ENCODE measurements at regions not wholly inside any gene's neighbourhood (a gene's known extent, or its start where the extent isn't known, plus 50 kb on each side); places are given as distances from the start of the nearest gene placed in this dataset.

DNA sequence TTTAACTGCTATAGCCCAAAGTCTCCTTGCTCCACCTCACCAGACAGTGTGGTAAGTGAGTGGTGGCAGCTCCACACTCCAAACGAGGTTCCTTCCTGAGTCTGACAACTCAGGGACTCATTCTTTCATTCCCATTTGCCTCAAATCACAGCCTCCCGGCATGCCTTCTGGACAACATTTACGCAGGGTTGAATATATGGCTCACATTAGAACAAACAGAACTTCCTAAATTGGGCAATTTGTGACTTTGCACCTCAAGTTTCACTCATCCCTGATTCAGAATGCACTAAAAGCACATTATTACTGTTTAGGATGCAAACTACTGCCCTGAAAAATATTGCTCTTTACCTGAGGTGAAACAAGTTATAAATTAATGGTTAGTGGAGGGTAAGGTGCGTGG, 224.6 kb upstream of the PPARGC1A start:
- 95% methylated on average over 4 of the region's 4 CpGs; no CpG with 5 or more reads in 1 of the 2 experiments for WGBS, 2 experiments (ENCODE audit: extremely low coverage in 1 of 2, insufficient coverage in 1 of 2, insufficient read length in 1 of 2, insufficient replicate concordance in 2 of 2, low coverage in 1 of 2, low lambda C conversion rate in 2 of 2, missing lambda C conversion rate in 1 of 2)
- H3K23ac ChIP-seq (ENCODE audit: insufficient read length), result no peak overlapping the region
- no peak for FAIRE-seq
- no peak for TF ChIP-seq MAFK (IDR thresholded peaks at IDR 0.05; ENCODE audit: low read depth, low read length)
- TF ChIP-seq, protein P1, sequence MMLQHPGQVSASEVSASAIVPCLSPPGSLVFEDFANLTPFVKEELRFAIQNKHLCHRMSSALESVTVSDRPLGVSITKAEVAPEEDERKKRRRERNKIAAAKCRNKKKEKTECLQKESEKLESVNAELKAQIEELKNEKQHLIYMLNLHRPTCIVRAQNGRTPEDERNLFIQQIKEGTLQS (IDR thresholded peaks at IDR 0.05; ENCODE audit: insufficient read depth, low read depth, low read length), result no peak
- TF ChIP-seq BCL11A (IDR thresholded peaks at IDR 0.05; ENCODE audit: low read depth in 2 of 2, low read length in 2 of 2), result no peak
- TF ChIP-seq GABPA (IDR thresholded peaks at IDR 0.05; ENCODE audit: borderline replicate concordance, insufficient read depth, low read length), result no peak
- no peak for TF ChIP-seq EGR1 (IDR thresholded peaks at IDR 0.05; ENCODE audit: borderline replicate concordance, low read depth, low read length)
- no peak for TF ChIP-seq SIX5 (IDR thresholded peaks at IDR 0.05; ENCODE audit: low read depth, low read length)
- TF ChIP-seq, protein P2, sequence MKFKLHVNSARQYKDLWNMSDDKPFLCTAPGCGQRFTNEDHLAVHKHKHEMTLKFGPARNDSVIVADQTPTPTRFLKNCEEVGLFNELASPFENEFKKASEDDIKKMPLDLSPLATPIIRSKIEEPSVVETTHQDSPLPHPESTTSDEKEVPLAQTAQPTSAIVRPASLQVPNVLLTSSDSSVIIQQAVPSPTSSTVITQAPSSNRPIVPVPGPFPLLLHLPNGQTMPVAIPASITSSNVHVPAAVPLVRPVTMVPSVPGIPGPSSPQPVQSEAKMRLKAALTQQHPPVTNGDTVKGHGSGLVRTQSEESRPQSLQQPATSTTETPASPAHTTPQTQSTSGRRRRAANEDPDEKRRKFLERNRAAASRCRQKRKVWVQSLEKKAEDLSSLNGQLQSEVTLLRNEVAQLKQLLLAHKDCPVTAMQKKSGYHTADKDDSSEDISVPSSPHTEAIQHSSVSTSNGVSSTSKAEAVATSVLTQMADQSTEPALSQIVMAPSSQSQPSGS (IDR thresholded peaks at IDR 0.05; ENCODE audit: low read length), result no peak
- TF ChIP-seq TCF12 (IDR thresholded peaks at IDR 0.05; ENCODE audit: low read depth, low read length), result no peak
- TF ChIP-seq SUZ12 (IDR thresholded peaks at IDR 0.05; ENCODE audit: low read length), result no peak
- no peak for TF ChIP-seq SP1 (IDR thresholded peaks at IDR 0.05; ENCODE audit: low read depth, low read length)
- TF ChIP-seq POLR2AphosphoS5 (IDR thresholded peaks at IDR 0.05; ENCODE audit: low read depth, low read length), result no peak
- no peak for TF ChIP-seq RAD21 (IDR thresholded peaks at IDR 0.05 in 1 of 2, conservative IDR thresholded peaks at IDR 0.05 in 1 of 2; ENCODE audit: low read depth in 2 of 2, low read length in 2 of 2)

More for the DNA sequence above, 224.6 kb upstream of the PPARGC1A start:
- Histone ChIP-seq H3K4me2 (ENCODE audit: insufficient read depth in 1 of 2, low read depth in 2 of 2, low read length in 2 of 2) (no peak overlapping the region), H4K91ac (replicated peaks; ENCODE audit: insufficient read length, low read length) (no peak overlapping the region), H3K56ac (replicated peaks; ENCODE audit: insufficient read length, low read depth, low read length) (no peak overlapping the region), H2BK12ac (ENCODE audit: low read depth, low read length) (no peak overlapping the region), H2BK20ac (ENCODE audit: low read length) (no peak overlapping the region), H3K27ac (ENCODE audit: low read depth, low read length) (no peak overlapping the region), H3K4me1 (replicated peaks in 1 of 4; ENCODE audit: control insufficient read depth in 3 of 4, insufficient read depth in 4 of 4, low read length in 3 of 4) (peaks cover 0 to 3% (median 0%) of the 10 kb centered on the region in 4 experiments; a peak in 2 of 7 replicates), H4K5ac (ENCODE audit: insufficient read length, low read depth, low read length) (no peak overlapping the region), H3K4me3 (ENCODE audit: extremely low read depth in 1 of 4, insufficient read depth in 2 of 4, low read depth in 3 of 4, low read length in 4 of 4) (no peak overlapping the region), H2BK15ac (ENCODE audit: low read length) (no peak overlapping the region), H3K9ac (replicated peaks in 1 of 4; ENCODE audit: extremely low read depth in 1 of 4, low read depth in 3 of 4, low read length in 3 of 4) (no peak overlapping the region), H3K23me2 (ENCODE audit: low read depth, low read length) (no peaks in the 10 kb centered on the region; the same call in 1 of the 2 replicates), H3K79me2 (ENCODE audit: control insufficient read depth in 1 of 2, insufficient read depth in 2 of 2, low read length in 2 of 2) (no peaks in the 10 kb centered on the region), H4K20me1 (replicated peaks in 1 of 2; ENCODE audit: control insufficient read depth in 1 of 2, insufficient read depth in 2 of 2, low read length in 2 of 2) (no peaks in the 10 kb centered on the region), H3K14ac (ENCODE audit: insufficient read length) (no peak overlapping the region), H2BK120ac (replicated peaks; ENCODE audit: low read depth, low read length) (no peak overlapping the region), H3K9me3 (ENCODE audit: insufficient read depth in 2 of 2, low read depth in 1 of 2, low read length in 1 of 2) (no peaks in the 10 kb centered on the region), H3K36me3 (ENCODE audit: control insufficient read depth in 2 of 4, insufficient read depth in 4 of 4, low read length in 3 of 4) (no peaks in the 10 kb centered on the region), H3K4ac (replicated peaks; ENCODE audit: insufficient read length, low read depth, low read length) (no peak overlapping the region), H2AFZ (ENCODE audit: low read length) (no peak overlapping the region), H4K8ac (ENCODE audit: extremely low read depth, insufficient read depth, low read length) (no peak overlapping the region; the same call in 1 of the 2 replicates), H3K27me3 (replicated peaks in 1 of 4; ENCODE audit: control insufficient read depth in 3 of 4, extremely low read depth in 1 of 4, insufficient read depth in 3 of 4, low read length in 3 of 4) (no peaks in the 10 kb centered on the region), H2AK5ac (ENCODE audit: low read depth, low read length) (no peak overlapping the region), H2BK5ac (ENCODE audit: low read depth, low read length) (no peak overlapping the region), H3K18ac (ENCODE audit: extremely low read depth, low read length) (no peak overlapping the region), H3K79me1 (ENCODE audit: low read depth, low read length) (no peaks in the 10 kb centered on the region)
- POLR2A ChIA-PET (ENCODE audit: partially characterized antibody), result no interaction called here
- DNase-seq (ENCODE audit: low read depth in 1 of 2, low spot score in 2 of 2), result no peak
- CTCF ChIA-PET (ENCODE audit: partially characterized antibody), result interaction anchor here (0.9 kb wide), 1 partner anchor 238 kb away, joined by 3 read pairs; no protein-coding TSS in a partner anchor
